ENCODE measurements at regions not wholly inside any gene's neighbourhood (a gene's known extent, or its start where the extent isn't known, plus 50 kb on each side); places are given as distances from the start of the nearest gene placed in this dataset.

DNA sequence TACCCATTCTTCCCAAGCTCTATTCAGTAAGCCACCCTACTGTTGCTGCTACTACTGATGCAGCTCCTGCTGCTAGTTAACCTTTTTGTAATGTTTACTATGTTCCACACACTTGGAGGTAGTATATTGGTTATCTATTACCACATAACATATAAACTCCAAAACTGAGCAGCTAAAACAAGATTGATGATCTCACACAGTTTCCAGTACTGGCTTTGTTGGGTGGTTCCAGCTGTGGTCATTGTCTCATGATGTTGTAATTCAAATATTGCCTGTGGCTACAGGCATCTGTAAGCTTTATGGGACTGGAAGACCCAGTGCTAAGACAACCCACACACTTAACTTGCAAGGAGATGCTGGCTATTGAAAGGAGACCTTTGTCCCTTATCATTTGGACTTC, 556.2 kb upstream of the SUCLG2 start:
- Mint-ChIP-seq H3K27me3 (no peaks in the 10 kb centered on the region), H3K9me3 (peaks cover 4% of the 10 kb centered on the region), H3K27ac (no peak overlapping the region), H3K4me1 (ENCODE audit: low read depth) (peaks cover 3% of the 10 kb centered on the region), H3K4me3 (no peak overlapping the region), H3K36me3 (ENCODE audit: low read depth) (no peaks in the 10 kb centered on the region)
- DNase-seq, result no peak

DNA sequence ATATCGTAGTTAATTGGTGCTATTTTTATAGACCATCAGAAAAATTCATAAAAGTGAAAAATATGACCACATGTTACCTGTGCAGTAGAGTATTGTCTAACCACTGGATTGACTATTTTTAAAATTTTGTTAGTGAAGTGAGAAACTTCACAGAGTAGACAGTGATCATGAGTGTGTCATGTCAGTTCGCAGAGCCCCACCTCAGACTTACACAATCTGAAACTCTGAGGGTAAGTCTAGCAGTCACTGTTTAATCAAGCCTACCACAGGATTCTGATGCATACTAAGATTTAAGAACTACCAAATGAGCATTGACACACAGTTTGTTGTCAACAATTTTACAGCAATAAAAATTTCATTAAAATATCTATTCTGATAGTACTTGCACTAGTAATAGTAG, 552.9 kb upstream of the SUCLG2 start:
- Mint-ChIP-seq H3K36me3 (ENCODE audit: low read depth) (peaks cover 6% of the 10 kb centered on the region), H3K4me3 (no peak overlapping the region), H3K9me3 (peaks cover 9% of the 10 kb centered on the region), H3K27ac (no peak overlapping the region), H3K27me3 (no peaks in the 10 kb centered on the region), H3K4me1 (ENCODE audit: low read depth) (peaks cover 3% of the 10 kb centered on the region)
- no peak for DNase-seq

DNA sequence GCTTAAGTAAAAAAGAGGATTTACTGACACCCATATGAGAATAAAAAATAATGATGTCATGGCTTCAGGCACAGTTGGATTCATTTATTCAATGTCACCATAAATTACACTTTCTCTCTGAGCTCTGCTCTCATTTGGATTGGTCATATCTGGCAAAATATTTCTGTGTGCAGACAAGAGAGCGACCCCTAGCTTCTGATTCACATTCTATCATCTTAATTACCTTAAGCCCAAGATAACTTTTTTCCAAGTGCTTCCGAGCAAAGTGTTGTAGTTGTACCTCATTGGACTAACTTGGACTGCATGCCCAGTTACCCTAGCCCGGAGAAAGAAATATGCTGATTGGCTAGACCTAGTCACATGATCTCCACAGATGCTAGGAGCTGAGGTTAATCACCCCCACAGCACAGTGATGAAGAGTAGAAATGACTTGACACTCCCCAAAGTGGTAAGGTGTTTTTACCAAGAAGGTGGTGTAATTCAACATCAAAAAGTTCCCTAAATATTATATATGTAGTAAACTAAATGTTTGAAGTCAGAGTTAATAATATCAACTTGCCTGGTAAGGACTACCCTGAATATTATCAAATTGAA, 552.2 kb upstream of the SUCLG2 start:
- Mint-ChIP-seq H3K27me3 (no peaks in the 10 kb centered on the region), H3K4me1 (ENCODE audit: low read depth) (peaks cover 3% of the 10 kb centered on the region), H3K9me3 (peaks cover 9% of the 10 kb centered on the region), H3K4me3 (no peak overlapping the region), H3K27ac (no peak overlapping the region), H3K36me3 (ENCODE audit: low read depth) (peaks cover 6% of the 10 kb centered on the region)
- no peak for DNase-seq

DNA sequence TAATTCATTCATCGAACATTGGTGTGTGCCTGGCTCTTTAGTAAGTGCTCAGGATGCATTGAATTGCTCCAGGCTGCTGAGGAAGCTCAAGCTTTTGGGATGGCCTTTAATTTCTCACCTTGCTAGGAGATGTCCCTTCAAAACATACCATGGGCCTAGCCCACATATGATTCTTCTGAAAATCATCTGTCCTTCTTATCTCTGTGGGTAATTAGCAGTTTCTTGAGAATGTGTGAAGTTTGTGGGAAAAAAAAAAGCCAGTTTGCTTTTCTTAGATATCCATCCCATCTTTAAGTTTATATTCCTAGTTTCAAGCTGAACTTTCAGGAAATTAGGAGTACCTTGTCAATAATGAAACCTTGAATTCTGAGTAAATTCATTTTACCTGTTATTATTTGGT, 532.3 kb upstream of the SUCLG2 start:
- Mint-ChIP-seq H3K27ac (no peak overlapping the region), H3K27me3 (no peaks in the 10 kb centered on the region), H3K4me1 (ENCODE audit: low read depth) (peaks cover 7% of the 10 kb centered on the region), H3K9me3 (peaks cover 15% of the 10 kb centered on the region), H3K4me3 (no peak overlapping the region), H3K36me3 (ENCODE audit: low read depth) (peaks cover 23% of the 10 kb centered on the region)
- no peak for DNase-seq

DNA sequence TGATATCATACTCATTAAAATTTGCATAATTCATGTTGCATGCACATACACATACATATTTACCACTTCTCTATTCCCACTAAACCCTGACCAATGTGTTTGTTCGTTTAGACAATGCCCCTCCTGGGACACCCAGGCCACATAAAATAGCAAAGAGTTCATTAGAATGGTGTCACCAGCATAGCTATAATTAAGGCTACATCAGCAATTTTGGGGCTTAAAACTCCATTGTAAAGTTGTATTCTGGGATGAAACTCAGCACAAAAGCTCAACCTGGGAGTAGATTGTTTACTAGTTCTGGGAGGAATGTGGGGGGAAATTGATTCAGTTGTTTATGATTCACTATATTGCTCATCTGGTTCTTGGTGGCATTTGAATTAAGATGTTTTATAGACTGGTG, 522.2 kb upstream of the SUCLG2 start:
- Mint-ChIP-seq H3K9me3 (peaks cover 27% of the 10 kb centered on the region), H3K27ac (no peak overlapping the region), H3K4me1 (ENCODE audit: low read depth) (no peaks in the 10 kb centered on the region), H3K36me3 (ENCODE audit: low read depth) (peaks cover 28% of the 10 kb centered on the region), H3K27me3 (no peaks in the 10 kb centered on the region), H3K4me3 (no peak overlapping the region)
- DNase-seq, result no peak

DNA sequence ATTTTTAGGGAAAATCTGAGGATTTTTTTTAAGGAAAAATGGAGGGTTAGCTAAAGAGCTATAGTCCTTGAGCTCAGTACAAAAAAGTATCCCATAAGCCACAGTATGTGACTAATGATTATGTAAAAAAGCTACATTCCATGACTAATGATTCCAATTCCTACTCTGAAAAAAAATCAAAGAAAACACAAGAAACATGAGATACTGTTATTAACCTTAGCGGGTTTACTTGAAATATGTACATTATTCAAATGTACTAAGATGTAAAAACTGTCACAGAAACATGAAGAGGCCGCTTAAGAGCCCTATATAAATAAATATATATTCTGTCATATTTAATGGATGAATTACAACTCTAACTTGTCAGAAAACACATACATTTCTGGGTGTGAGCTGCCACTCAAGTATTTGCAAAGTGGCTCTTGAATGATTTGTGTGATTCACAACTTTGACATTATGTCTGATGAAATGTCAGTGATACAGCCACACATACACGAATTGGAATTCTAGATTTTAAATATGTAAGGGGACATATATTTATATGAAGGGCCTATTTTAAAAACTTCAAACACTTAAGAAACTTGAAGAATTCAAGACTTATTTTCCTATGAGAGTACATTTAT, 518.7 kb upstream of the SUCLG2 start:
- no peak overlapping the region for H3K27ac Mint-ChIP-seq
- no peak overlapping the region for H3K4me3 Mint-ChIP-seq
- H3K27me3 Mint-ChIP-seq, result no peaks in the 10 kb centered on the region
- no peak for DNase-seq
- H3K4me1 Mint-ChIP-seq (ENCODE audit: low read depth), result no peaks in the 10 kb centered on the region
- H3K36me3 Mint-ChIP-seq (ENCODE audit: low read depth), result peaks cover 50% of the 10 kb centered on the region
- peaks cover 46% of the 10 kb centered on the region for H3K9me3 Mint-ChIP-seq

DNA sequence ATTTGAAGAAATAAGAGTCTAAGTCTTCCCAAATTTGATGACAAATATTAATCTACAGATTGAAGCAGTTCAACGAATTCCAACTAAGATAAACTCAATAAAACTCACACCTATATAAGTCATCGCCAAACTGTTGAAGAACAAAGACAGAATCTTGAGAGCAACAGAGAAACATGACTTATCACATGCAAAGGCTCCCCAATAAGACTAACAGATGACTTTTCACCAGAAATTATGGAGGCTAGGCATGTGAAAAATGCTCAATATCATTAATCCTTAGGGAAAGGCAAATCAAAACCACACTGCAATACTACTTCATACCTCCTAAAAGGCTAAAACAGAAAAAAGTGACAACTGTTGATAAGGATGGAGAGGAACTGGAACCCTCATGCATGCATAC, 517.6 kb upstream of the SUCLG2 start:
- Mint-ChIP-seq H3K36me3 (ENCODE audit: low read depth) (peaks cover 50% of the 10 kb centered on the region), H3K4me3 (no peak overlapping the region), H3K9me3 (peaks cover 46% of the 10 kb centered on the region), H3K27ac (no peak overlapping the region), H3K27me3 (no peaks in the 10 kb centered on the region), H3K4me1 (ENCODE audit: low read depth) (no peaks in the 10 kb centered on the region)
- no peak for DNase-seq

DNA sequence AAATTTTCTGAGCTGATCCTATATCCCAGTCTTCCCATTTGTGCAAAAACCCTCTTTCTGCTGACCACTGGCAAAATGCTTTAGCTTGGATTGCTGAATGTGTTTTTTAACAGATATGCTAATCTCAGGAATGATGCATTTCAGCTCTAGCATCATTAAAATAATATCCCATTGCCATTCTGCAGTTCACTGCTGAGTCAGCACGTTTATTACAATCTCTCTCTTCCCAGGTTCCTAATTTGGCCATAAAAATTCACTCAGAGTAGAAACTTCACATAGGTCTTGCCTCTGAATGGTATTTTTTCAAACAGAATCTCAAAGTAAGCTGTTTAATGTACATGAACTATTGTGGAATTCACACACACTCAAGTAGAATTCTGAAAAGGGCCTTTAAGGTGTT, 509.6 kb upstream of the SUCLG2 start:
- Mint-ChIP-seq H3K27me3 (no peaks in the 10 kb centered on the region), H3K4me1 (ENCODE audit: low read depth) (no peaks in the 10 kb centered on the region), H3K9me3 (peaks cover under 1% of the 10 kb centered on the region), H3K36me3 (ENCODE audit: low read depth) (peaks cover 14% of the 10 kb centered on the region), H3K27ac (no peak overlapping the region), H3K4me3 (no peak overlapping the region)
- DNase-seq, result no peak

DNA sequence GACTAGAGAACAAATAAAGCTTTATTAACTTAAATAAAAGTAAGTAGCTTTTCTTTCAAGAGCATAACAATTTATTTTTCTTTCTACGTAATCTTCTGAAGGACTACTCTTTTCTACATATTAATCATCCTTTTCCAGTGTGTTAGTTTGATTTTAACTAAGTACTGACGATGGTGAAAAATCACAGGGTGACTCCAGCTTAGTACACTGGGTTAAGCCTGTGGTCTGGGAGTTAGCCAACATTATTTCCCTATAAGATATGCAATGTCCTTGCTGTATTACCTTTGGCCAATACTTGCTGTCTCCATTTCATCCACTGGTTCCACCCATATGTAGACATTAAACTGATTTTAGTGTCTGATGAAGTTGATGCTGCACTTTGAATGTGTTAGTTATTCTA, 508.6 kb upstream of the SUCLG2 start:
- peaks cover 10% of the 10 kb centered on the region for H3K36me3 Mint-ChIP-seq (ENCODE audit: low read depth)
- no peak for DNase-seq
- H3K4me1 Mint-ChIP-seq (ENCODE audit: low read depth), result no peaks in the 10 kb centered on the region
- no peaks in the 10 kb centered on the region for H3K9me3 Mint-ChIP-seq
- H3K27me3 Mint-ChIP-seq, result no peaks in the 10 kb centered on the region
- no peak overlapping the region for H3K27ac Mint-ChIP-seq
- H3K4me3 Mint-ChIP-seq, result no peak overlapping the region

DNA sequence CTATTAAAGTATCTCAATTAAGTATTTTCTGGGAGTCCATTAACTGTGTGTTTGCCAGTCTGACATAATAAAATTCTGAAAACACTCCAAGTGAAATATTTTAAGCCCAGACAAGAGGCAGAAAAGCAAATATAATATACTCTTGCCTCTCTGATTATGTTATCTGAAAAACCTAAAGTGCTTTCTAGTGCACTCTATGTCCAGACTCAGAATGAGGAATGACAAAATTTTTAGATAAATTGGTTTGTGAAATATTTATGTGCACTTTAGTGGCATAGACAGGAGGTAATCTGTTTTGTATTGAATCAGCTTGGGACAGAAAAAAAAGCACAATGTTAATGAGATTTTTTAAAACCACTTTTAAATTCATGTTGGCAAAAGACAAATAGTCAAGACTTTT, 508.2 kb upstream of the SUCLG2 start:
- DNase-seq, result no peak

DNA sequence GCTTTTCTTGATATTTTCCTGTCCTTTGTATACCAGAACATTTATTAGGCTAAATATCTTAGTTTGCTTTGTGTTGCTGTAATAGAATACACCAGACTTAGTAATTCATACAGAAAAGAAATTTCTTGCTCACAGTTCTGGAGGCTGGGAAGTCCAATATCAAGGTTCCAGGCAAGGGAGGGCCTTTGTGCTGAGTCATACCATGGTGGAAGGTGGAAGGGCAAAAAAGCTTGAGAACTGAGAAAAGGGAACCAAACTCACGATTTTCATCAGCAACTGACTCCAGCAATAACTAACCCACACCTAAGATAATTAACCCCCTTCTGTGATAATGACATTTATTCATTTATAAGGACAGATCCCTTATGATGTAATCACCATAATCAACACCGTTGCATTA, 496.9 kb upstream of the SUCLG2 start:
- Mint-ChIP-seq H3K4me1 (ENCODE audit: low read depth) (no peaks in the 10 kb centered on the region), H3K36me3 (ENCODE audit: low read depth) (no peaks in the 10 kb centered on the region), H3K27me3 (no peaks in the 10 kb centered on the region), H3K4me3 (no peak overlapping the region), H3K9me3 (no peaks in the 10 kb centered on the region), H3K27ac (no peak overlapping the region)
- no peak for DNase-seq

More for the DNA sequence above, 508.2 kb upstream of the SUCLG2 start:
- Mint-ChIP-seq H3K27ac (no peak overlapping the region), H3K9me3 (no peaks in the 10 kb centered on the region), H3K4me1 (ENCODE audit: low read depth) (no peaks in the 10 kb centered on the region), H3K27me3 (no peaks in the 10 kb centered on the region), H3K4me3 (no peak overlapping the region), H3K36me3 (ENCODE audit: low read depth) (peaks cover 10% of the 10 kb centered on the region)

DNA sequence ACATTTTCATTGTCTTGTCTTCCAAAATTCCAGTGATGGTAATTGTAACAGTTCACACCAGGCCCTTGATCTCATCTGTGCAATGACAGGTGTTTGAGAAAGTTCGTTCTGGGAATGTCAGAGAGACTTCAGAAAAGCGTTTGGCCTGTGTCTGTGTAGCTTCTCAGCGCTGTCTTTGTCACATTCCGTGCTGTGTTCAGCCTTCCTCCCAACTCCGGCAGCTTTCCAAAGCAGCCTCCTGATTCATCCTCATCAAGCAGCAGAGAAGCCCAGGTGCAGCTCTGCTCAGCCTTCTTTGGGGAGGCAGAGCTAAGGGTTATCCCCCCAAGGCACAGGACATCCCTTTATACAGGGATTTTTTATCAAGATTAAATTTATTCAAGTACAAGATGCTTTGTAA, 494.0 kb upstream of the SUCLG2 start:
- Mint-ChIP-seq H3K4me3 (no peak overlapping the region), H3K9me3 (no peaks in the 10 kb centered on the region), H3K4me1 (ENCODE audit: low read depth) (no peaks in the 10 kb centered on the region), H3K27me3 (no peaks in the 10 kb centered on the region), H3K36me3 (ENCODE audit: low read depth) (peaks cover 2% of the 10 kb centered on the region), H3K27ac (no peak overlapping the region)
- DNase-seq, result no peak

DNA sequence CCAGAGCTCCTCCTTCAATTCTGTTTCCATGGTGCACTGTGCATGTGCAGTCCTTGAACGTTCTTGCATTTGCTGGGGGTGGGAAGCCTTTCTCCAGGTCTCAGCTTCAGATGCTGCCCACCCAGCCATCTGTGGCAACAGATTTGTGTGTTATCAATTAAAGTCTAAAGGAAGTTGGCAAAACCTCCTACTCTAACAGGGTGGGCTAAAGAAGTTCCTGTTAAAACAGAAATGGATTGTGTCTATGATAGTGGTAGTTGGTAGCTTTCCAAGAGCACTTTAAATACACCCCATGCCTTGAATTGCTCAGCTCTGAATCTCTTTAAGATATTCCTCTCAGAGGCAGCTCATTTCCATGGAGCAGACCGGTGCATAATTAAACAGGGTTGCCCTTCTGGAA, 488.0 kb upstream of the SUCLG2 start:
- no peak overlapping the region for H3K27ac Mint-ChIP-seq
- no peaks in the 10 kb centered on the region for H3K27me3 Mint-ChIP-seq
- DNase-seq, result no peak
- no peaks in the 10 kb centered on the region for H3K9me3 Mint-ChIP-seq
- no peaks in the 10 kb centered on the region for H3K4me1 Mint-ChIP-seq (ENCODE audit: low read depth)
- no peak overlapping the region for H3K4me3 Mint-ChIP-seq
- peaks cover 2% of the 10 kb centered on the region for H3K36me3 Mint-ChIP-seq (ENCODE audit: low read depth)

DNA sequence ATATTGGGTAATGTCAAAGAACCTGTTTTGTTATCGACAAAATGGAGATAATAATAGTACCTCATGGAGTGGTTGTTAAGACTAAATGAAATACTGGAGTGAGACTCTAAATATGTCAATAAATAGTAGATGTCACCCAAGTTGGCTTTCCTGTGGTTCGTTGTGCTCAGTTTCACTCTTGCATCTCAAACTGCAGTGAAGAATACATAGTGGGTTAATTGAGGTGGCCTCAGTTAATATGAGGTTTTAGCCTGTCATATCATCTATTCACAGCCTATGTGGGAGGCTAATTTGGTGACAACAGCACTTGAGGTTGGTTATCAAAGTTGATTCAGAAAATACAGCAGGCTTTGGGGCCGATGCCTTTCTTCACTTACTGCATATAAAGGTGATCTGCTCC, 485.5 kb upstream of the SUCLG2 start:
- Mint-ChIP-seq H3K27me3 (no peaks in the 10 kb centered on the region), H3K9me3 (no peaks in the 10 kb centered on the region), H3K27ac (no peak overlapping the region), H3K36me3 (ENCODE audit: low read depth) (peaks cover 2% of the 10 kb centered on the region), H3K4me1 (ENCODE audit: low read depth) (peaks cover 6% of the 10 kb centered on the region), H3K4me3 (no peak overlapping the region)
- no peak for DNase-seq

DNA sequence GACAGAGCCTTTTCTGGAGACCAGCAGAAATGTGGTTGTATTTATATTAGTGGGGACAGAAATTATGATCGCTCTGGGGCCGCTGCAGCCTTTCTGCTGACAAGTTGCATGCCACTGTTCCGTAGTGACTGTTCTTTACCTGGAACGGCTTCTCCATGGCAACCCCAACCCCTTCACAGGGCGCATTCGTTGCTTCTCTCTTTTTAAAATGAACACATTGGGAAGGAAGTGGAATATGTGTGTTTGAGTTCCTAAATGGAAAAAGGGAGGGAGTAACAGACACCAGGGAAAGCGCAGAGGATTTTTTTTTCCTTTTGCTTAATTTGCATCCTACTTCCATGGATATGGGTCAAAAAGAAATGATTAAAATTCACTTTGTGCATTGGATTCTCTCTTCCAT, 482.0 kb upstream of the SUCLG2 start:
- Mint-ChIP-seq H3K36me3 (ENCODE audit: low read depth) (peaks cover 6% of the 10 kb centered on the region), H3K9me3 (peaks cover 7% of the 10 kb centered on the region), H3K4me3 (no peak overlapping the region), H3K27me3 (no peaks in the 10 kb centered on the region), H3K27ac (no peak overlapping the region), H3K4me1 (ENCODE audit: low read depth) (peaks cover 6% of the 10 kb centered on the region)
- DNase-seq, result no peak

DNA sequence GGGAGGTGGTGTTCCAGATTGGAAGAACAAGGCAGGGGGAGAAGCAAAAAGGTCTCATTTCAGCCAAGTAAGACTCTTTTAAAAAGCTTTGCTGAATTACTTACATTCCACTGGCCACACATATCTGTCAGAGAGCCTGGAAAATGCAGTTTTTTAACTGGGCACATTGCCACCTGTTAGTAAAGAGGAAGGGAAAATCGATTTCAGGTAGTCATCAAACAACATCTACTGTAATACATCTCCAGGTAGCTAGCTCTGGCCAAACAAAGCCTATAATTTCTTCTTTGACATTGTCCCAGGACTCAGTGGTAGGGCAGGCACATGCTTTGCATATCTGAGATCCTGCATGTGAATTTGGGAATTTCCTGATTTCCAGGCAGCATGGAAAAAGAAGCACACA, 480.7 kb upstream of the SUCLG2 start:
- H3K9me3 Mint-ChIP-seq, result peaks cover 7% of the 10 kb centered on the region
- DNase-seq, result no peak
- no peaks in the 10 kb centered on the region for H3K27me3 Mint-ChIP-seq
- no peak overlapping the region for H3K27ac Mint-ChIP-seq
- H3K36me3 Mint-ChIP-seq (ENCODE audit: low read depth), result peaks cover 6% of the 10 kb centered on the region
- peaks cover 6% of the 10 kb centered on the region for H3K4me1 Mint-ChIP-seq (ENCODE audit: low read depth)
- no peak overlapping the region for H3K4me3 Mint-ChIP-seq
